ENCODE measurements at regions not wholly inside any gene's neighbourhood (a gene's known extent, or its start where the extent isn't known, plus 50 kb on each side); places are given as distances from the start of the nearest gene placed in this dataset.
"Not testable (repeated sequence)": the region's sequence is repeated elsewhere in the genome, so short reads cannot be mapped to it uniquely, and the experiment has no call there.

DNA sequence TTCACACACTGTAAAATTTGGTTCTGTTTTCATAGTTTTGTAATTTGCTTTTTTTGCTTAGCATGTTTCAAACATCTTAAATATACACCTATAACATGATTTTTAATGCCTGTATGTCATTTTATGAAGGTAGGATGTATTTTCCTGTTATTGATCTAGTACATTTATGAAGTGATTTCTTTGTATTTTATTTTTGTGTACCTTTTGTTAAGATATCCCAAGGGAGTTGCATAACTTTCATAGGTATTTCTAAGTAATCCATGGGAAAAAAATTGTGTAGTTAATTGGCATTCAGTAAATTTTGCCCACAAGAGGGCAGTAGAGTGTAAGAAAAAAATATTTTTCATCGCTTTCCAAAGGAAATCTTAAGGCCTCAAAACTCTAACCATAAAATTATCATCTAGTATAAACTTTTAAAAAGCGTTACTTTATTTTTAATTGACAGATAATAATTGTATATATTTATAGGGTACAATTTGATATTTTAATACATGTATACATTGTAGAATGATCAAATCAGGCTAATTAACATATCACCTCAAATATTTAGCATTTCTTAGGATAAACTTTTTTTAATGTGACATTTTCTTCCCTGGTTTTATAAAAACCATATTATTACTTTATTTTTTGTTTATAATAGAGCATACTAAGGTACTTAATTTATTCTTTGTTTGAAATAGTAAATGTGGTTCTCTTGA lies 62.8 kb upstream of the ARL17B start:
- TF ChIP-seq, protein P1, sequence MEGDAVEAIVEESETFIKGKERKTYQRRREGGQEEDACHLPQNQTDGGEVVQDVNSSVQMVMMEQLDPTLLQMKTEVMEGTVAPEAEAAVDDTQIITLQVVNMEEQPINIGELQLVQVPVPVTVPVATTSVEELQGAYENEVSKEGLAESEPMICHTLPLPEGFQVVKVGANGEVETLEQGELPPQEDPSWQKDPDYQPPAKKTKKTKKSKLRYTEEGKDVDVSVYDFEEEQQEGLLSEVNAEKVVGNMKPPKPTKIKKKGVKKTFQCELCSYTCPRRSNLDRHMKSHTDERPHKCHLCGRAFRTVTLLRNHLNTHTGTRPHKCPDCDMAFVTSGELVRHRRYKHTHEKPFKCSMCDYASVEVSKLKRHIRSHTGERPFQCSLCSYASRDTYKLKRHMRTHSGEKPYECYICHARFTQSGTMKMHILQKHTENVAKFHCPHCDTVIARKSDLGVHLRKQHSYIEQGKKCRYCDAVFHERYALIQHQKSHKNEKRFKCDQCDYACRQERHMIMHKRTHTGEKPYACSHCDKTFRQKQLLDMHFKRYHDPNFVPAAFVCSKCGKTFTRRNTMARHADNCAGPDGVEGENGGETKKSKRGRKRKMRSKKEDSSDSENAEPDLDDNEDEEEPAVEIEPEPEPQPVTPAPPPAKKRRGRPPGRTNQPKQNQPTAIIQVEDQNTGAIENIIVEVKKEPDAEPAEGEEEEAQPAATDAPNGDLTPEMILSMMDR (IDR thresholded peaks at IDR 0.05; ENCODE audit: insufficient read depth, low read length): not testable (repeated sequence)
- not testable (repeated sequence) for TF ChIP-seq POLR2AphosphoS5 (IDR thresholded peaks at IDR 0.05; ENCODE audit: low read depth); REST (IDR thresholded peaks at IDR 0.05; ENCODE audit: insufficient replicate concordance, low read depth); GABPA (IDR thresholded peaks at IDR 0.05; ENCODE audit: low read depth); SPI1 (IDR thresholded peaks at IDR 0.05; ENCODE audit: borderline replicate concordance, low read depth)
